ENCODE measurements at regions not wholly inside any gene's neighbourhood (a gene's known extent, or its start where the extent isn't known, plus 50 kb on each side); places are given as distances from the start of the nearest gene placed in this dataset.
"Not testable (repeated sequence)": the region's sequence is repeated elsewhere in the genome, so short reads cannot be mapped to it uniquely, and the experiment has no call there.

GRCh38 chr3:88876724-88877123 is 230.7 kb upstream of the EPHA3 start:
- ATAC-seq = no peak
- H3K27me3 ChIP-seq (ENCODE audit: low read depth) = no peaks in the 10 kb centered on the region
- intact Hi-C loops (cut with DNase I) = no loop called here
- H3K4me1 ChIP-seq = no peaks in the 10 kb centered on the region
- DNase-seq = no peak
- no peaks in the 10 kb centered on the region for H3K9me3 ChIP-seq
- no peak for TF ChIP-seq CTCF (IDR thresholded peaks at IDR 0.05)
- H3K4me3 ChIP-seq = no peak overlapping the region
- H3K27ac ChIP-seq = no peak overlapping the region
- H3K36me3 ChIP-seq = no peaks in the 10 kb centered on the region

GRCh38 chr3:88879905-88880304 is 227.5 kb upstream of the EPHA3 start:
- no peak overlapping the region for H3K4me3 ChIP-seq
- ATAC-seq (no peak), DNase-seq (no peak)
- H3K4me1 ChIP-seq = no peaks in the 10 kb centered on the region
- H3K27ac ChIP-seq = no peak overlapping the region
- H3K27me3 ChIP-seq (ENCODE audit: low read depth) = no peaks in the 10 kb centered on the region
- H3K36me3 ChIP-seq = no peaks in the 10 kb centered on the region
- intact Hi-C loops (cut with DNase I) = no loop called here
- no peaks in the 10 kb centered on the region for H3K9me3 ChIP-seq
- TF ChIP-seq CTCF (IDR thresholded peaks at IDR 0.05) = no peak

GRCh38 chr3:88882121-88882520 is 225.3 kb upstream of the EPHA3 start:
- no peak for TF ChIP-seq CTCF (IDR thresholded peaks at IDR 0.05)
- intact Hi-C loops (cut with DNase I) = no loop called here
- no peak overlapping the region for H3K4me3 ChIP-seq
- no peaks in the 10 kb centered on the region for H3K4me1 ChIP-seq
- no peaks in the 10 kb centered on the region for H3K36me3 ChIP-seq
- H3K27ac ChIP-seq = no peak overlapping the region
- H3K9me3 ChIP-seq = no peaks in the 10 kb centered on the region
- DNase-seq = no peak
- ATAC-seq = no peak
- no peaks in the 10 kb centered on the region for H3K27me3 ChIP-seq (ENCODE audit: low read depth)

GRCh38 chr3:88886624-88887023 is 220.8 kb upstream of the EPHA3 start:
- H3K36me3 ChIP-seq; H3K27ac ChIP-seq; DNase-seq; H3K4me3 ChIP-seq; intact Hi-C loops (cut with DNase I); H3K9me3 ChIP-seq; H3K4me1 ChIP-seq; H3K27me3 ChIP-seq (ENCODE audit: low read depth); ATAC-seq: not testable (repeated sequence)

- DNase-seq (no peak), ATAC-seq (no peak)
- Histone ChIP-seq H3K36me3 (no peaks in the 10 kb centered on the region), H3K27me3 (ENCODE audit: low read depth) (no peaks in the 10 kb centered on the region), H3K27ac (no peak overlapping the region), H3K9me3 (no peaks in the 10 kb centered on the region), H3K4me1 (no peaks in the 10 kb centered on the region), H3K4me3 (no peak overlapping the region)
- no peak for TF ChIP-seq CTCF (IDR thresholded peaks at IDR 0.05)
- intact Hi-C loops (cut with DNase I) = no loop called here
These were observed 211.4 kb upstream of the EPHA3 start for GRCh38 chr3:88896026-88896425.

- Histone ChIP-seq H3K36me3 (no peaks in the 10 kb centered on the region), H3K4me1 (no peaks in the 10 kb centered on the region), H3K4me3 (no peak overlapping the region), H3K27me3 (ENCODE audit: low read depth) (no peaks in the 10 kb centered on the region), H3K27ac (no peak overlapping the region), H3K9me3 (no peaks in the 10 kb centered on the region)
- no peak for TF ChIP-seq CTCF (IDR thresholded peaks at IDR 0.05)
- no peak for DNase-seq
- intact Hi-C loops (cut with DNase I) = no loop called here
- ATAC-seq = no peak
These were observed 195.0 kb upstream of the EPHA3 start for GRCh38 chr3:88912294-88912877.

All from lower lobe of right lung (tissue), 2 donors.